NCI-H1930 (cell line): ENCODE measurements at regions not wholly inside any gene's neighbourhood (a gene's known extent, or its start where the extent isn't known, plus 50 kb on each side); places are given as distances from the start of the nearest gene placed in this dataset.
A peak's percentile ranks its signal among the peaks of the same experiment; 100 is the strongest.

ENCODE experiments used
- DNase-seq, 2 experiments: peaks; one replicate each; lab custom pipeline; 2025; lab: John Stamatoyannopoulos, UW

DNA sequence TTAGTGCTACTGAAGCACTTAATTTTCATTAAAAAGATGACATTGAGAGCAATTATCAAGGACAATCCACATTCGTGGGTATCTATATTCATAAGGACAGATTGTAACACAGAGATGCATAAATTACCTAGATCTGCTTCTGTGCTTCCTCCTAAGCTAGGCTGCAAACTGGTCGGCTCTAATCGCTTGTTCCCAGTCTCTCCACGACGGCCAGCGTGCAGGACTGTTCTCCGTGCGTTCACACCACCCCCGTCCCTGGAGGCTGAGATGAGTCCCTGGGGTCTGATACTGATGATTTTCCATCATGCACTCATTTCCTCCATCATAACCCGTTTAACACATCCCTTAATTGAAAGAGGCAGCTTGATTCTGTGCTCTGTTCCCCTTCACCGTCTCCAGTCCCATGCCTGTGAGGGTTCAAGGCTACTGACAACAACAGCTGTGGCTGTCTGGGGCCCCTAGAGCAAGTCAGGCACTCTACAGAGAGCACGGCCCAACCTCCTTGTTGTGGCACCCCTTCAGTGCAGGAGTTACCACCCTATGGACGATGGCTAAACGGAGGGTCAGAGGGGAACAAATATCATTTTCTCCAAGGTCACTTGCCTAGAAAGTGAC lies 469.6 kb downstream of the NPHP4 start:
- no peak for DNase-seq

DNA sequence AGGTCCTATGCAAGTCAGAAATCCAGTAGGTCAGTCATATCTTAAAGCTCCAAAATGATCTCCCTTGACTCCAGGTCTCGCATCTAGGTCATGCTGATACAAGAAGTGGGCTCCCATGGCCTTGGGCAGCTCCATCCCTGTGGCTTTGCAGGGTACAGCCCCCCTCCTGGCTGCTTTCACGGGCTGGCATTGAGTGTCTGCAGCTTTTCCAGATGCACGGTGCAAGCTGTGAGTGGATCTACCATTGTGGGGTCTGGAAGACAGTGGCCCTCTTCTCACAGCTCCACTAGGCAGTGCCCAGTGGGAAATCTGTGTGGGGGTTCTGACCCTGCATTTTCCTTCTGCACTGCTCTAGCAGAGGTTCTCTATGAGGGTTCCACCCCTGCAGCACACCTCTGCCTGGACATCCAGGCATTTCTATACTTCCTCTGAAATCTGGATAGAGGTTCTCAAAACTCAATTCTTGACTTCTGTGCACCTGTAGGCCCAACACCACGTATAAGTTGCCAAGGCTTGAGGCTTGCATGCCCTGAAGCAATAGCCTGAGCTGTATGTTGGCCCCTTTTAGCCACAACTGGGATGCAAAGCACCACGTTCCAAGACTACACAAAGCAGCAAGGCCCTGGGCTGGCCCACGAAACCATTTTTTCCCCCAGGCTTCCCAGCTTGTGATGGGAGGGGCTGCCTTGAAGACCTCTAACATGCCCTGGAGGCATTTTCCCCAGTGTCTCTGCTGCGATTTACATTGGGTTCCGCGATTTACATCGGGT lies 472.7 kb downstream of the NPHP4 start:
- no peak for DNase-seq

DNA sequence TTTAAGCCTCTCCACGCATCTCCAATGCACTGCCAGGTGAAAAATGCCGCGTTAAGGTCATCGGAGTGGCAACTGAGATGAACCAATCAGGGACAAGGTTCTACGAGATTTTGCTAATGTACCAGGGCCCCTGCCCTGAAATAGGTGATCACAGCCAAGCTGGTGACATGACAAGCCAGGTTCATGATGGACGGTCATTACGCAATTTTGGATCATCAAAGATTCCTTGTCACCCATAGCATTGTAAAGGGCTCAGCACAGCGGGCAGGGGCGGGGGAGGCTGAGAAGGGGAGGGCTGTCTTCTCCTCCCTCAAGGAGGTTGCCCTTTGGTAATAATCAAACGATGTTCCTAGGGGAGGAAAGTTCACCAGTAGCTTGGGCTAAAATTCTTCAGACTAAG lies 475.5 kb downstream of the NPHP4 start:
- DNase-seq, result no peak

DNA sequence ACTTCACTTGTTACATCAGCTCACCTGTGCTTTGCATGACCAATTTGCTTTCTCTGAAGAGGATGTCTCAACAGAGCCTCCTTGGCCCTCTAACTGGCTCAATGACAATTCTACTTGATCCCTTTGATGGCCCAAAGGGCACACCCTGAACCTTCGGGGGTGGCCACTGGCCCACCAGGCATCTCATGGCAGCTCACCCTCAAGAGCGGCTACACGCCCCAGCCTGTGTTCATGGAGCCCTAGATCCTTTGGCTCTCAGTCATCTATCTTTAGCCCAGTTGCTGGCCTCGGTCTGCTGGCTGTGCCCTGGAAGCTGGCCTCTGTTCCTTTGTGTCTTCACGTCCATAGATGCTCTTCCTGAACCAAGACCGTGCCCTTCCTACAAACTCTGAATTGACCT lies 476.7 kb downstream of the NPHP4 start:
- DNase-seq, result no peak

DNA sequence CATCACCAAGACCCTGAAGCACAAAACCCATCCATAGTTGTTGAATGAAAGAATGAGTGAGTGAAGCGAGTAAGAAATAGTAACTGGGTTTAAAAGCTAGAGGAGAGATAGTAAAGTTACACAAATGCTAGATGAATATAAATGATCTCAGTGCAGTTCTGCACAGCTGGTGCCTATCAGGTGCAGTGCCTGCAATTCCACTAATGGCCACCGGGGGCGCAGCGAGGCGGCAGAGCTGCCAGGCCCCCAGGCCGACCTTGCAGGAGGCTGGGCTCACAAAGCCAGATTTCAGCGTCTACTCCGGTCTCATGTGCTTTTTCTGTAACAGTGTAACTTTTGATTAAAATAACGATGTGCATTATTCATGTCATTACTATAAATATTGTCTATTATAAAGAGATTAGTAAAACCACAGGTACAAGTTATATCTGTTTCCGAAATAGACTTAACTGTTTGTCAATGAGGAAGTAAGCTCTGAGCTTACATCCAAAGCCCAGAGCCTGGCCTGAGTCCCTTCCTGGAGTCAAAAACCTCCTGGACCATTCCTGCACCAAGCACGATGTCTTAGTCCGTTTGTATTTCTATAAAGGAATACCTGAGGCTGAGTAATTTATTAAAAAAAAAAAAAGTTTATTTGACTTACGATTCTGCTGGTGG lies 477.6 kb downstream of the NPHP4 start:
- peak in 1 of 2 experiments; percentile 16 for DNase-seq

DNA sequence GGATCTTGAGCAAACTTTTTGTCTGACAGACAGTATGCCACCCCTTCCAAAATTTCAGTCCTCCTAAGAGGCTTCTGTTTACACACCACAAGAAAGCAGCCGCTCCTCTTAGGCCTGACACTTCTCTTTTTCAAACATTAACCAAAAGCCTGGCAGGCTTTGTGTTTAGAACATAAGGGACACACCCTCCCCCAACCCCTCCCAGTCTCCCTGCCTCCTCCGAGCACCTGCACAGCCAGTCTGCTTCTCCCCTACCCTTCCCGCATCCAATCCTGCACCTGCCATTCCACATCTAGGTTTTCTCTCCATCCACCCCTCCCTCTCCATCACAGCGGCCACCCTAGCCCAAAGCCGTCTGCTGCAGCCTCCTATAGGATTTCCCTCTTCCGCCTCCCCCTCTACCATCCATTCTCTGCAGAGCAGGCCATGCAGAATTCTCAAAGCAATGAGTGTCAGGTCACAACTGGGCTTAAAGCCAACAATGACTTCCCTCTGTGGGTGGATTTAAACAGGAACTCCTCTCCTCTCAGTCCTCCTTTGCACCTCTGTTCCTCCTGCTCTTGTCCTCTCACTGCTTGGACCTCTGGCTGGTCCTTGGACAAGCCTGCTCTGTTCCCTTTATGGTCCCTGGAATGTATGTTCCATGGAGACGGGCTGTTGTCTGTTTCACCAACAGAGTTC lies 478.2 kb downstream of the NPHP4 start:
- no peak for DNase-seq

DNA sequence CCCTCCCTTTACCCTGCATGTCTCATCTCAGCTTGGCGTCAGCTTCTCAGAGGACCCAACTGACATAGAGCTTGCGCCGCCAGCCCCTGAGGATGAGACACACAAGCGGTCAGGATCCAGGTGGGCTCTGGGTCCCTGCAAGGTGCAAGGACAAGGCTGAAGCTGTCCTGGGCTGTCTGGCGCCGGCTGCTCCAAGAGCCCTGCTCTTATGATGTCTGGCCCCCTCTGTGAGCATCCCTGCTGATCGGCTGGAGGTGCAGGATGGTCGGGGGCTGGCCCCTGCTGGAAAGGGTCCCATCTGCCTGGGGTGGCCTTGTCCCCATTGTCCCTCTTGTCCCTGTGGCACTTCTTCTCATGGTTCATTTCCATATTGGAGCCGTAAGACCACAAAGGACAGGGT lies 479.0 kb downstream of the NPHP4 start:
- DNase-seq, result no peak

DNA sequence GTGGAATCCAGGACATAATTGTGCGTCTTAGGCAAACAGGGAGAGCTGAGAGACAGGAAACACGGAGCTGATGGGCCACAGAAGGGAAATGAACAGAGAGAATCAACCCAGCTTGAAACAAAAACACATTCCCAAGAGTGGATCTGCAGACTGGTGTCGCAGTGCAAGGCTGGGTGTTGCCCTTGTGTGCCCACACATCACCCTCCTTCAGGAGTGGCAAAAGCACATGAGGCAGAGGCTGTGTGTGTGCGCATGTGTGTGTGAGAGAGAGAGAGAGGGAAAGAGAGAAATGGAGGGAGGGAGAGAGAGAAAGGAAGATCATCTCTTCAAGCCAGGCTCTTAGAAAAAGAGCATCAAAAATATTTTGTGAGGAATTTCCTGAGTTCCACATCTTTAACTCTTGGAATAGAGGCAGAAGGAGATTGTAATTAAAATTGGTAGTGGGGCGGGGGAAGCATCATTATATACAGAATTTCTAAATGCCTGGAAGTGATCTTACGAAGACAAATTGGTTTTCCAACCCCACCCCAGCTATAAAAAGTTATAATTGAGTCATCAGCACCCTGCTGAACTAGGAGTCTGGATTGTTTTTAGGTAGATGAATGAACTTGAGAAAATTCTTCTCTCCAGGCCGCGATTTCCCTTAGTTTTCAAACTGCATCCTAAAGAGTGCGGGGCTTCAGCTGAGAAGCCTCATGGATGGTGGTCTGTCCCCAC lies 480.7 kb downstream of the NPHP4 start:
- no peak for DNase-seq

DNA sequence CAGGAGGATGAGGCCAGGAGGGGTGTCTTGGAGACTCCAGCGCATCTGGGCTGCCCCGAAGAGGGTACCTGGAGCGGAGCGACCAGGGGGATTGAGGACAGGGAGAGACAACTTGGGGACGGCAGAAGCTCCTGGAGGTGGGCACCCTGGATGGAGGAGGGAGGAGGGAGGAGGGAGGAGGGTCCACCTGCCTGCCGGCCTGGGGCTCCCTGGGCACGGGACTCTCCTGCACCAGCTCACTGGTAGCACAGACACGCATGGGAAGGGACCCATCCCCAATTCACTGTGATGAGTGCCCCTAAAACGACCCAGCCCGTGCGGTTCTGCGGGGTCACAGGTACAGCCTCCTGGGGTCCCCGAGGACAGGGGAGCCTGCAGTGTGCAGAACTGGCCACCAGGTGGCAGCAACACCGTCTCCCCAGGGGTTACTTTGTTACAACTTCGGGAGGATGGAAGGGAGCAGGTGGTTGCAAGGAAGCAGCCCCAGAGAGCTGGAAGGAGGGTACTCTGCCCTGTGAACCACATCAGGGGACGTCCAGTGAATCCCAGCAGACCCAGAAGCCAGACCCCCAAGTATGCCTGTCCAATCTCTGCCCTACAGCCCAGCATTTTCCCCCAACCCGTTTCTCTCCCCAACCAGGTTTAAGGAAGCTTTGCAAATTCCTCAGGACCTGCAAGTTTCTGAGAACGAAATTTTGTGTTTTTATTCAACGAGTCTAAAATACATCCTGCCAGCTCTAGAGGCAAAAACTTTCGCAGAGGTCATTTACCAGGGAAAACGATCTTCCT lies 482.4 kb downstream of the NPHP4 start:
- DNase-seq, result peak in 1 of 2 experiments; percentile 10

DNA sequence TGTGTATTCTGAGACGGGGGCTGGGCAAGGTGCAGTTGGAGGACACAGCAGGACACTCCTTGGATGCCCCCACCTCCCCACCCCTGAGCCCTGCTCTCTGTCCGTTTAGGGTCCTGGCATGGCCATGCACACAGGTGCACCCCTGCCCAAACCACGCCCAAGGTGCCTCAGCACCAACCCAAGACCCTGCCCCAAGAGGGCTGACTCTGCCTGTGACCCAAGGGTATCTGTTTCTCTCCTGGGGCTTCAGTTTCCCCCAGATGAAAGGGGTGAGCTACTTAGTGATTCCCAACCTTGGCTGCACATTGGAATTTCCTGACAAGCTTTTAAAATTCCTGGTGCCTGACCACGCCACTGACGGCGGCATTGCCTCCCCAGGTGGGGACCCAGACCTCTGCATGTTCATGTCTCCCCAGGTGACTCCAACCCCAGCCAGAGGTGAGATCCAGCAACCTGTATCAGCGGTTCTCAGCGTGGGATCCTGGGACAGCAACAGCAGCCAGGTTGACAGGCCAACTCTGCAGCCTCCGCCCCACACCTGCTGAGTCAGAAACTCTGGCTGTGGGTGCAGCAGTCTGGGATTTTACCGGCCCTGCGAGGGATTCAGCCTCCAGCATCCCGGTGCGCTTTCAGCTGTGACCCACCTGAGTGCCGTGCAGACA lies 483.4 kb downstream of the NPHP4 start:
- DNase-seq, result no peak

DNA sequence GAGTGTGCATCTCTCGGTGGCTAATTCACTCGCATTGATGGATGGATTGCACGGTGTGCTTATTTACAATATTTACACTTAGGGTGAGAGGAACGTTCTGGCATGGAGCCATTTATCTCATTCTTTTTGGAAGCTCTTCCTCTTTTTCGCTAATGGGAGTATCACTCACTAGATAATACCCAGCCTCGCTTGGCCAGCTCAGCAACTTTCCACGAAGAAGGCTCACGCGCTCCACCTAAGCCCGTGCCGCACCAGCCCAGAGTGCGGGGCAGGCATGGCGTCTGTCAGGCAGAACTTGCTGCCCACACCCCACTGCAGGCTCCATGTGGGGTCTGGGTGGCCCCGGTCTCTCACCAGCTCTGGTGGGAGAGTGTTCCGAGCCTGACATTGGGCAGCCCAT lies 484.9 kb downstream of the NPHP4 start:
- no peak for DNase-seq

DNA sequence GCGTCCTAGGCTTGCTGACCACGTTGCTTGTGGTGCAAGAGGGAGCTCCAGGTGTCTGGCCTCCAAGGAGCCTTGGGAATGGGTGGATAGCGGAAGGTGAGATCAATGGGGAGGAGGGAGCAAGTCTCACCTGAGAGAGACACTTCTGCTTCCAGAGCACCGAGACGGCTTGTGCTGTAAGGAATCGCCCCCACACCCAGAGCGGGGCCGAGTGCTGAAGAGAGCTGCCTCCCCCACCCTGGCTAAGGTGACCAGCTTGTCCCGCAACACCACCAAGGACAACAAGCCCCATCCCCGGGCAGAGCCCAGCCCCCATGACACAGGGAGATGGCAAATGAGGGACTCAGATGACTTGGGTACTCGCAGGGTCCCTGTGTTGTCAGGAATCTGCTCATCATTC lies 485.6 kb downstream of the NPHP4 start:
- DNase-seq, result no peak

DNA sequence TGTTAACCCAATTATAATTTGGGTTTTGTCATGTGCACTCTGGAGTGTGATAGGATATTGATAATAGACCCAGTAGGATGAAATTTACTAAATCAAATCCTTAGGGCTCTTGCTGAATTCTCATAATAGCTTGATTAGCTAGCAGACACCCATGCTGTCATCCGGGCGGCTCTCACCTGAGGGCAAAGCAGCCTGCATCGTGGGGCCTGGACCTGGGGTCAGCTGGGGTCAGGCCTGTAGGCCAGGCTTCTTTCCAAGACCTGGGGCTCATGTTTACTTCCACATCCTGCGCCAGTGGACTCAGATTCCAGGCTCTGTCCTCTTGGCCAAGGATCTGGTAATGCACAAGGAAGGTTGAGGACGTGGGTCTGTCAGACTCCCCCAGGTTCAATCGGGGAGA lies 486.3 kb downstream of the NPHP4 start:
- DNase-seq, result no peak

DNA sequence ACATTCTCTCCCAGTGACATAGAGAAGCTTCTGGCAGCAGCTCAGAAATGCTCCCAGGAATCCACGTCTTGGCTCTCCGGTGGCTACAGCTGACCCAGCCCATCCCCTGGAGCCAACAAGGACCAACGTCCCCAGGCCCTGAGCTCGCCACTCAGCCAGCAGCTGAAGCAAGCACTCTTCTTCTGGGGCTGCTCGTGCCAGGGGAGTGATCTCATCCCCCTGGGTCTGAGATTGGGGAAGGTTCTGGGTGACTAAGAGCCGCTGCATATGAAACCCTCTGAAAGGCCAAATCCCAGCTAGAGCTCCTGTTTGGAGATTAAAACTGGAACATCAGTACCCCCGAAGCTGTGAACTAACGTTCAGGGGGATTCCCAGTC lies 487.9 kb downstream of the NPHP4 start:
- no peak for DNase-seq

DNA sequence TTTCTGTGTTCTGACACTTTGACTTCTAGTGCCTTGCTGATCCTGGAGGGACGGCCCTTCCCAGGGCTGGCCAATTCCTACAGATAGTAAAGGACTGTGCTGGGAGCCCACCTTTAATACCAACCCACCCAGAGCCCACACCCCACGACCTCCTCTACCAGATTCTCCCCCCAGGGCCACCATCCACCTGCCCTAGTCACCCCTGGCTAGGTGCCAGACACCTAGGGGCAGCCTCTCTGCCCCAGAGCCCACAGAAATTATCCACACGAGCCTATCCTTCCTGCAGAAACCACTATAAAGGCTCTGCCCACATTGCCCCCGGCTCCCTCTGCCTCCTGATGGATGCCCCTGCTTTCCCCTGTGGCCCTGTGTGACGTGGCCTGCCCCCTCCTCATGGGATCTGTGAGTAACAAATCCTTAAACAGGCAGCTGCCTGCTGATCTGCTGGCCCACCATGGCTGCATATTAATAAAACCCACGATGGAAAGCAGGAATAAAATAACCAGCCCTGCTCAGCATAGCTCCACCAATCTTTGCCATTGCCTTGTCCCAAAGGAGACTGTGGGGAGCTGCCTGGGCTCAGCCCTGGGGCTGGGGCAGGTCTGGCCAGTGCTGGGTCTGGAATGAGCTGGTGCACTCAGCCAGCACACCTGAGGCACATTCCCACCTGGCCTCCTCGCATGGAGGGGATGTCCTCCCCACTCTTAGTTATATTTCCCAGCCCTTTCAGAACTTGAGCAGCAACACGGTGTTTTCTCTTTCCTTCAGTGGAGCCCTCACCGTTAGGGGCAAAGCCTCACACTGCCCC lies 488.5 kb downstream of the NPHP4 start:
- DNase-seq, result no peak

DNA sequence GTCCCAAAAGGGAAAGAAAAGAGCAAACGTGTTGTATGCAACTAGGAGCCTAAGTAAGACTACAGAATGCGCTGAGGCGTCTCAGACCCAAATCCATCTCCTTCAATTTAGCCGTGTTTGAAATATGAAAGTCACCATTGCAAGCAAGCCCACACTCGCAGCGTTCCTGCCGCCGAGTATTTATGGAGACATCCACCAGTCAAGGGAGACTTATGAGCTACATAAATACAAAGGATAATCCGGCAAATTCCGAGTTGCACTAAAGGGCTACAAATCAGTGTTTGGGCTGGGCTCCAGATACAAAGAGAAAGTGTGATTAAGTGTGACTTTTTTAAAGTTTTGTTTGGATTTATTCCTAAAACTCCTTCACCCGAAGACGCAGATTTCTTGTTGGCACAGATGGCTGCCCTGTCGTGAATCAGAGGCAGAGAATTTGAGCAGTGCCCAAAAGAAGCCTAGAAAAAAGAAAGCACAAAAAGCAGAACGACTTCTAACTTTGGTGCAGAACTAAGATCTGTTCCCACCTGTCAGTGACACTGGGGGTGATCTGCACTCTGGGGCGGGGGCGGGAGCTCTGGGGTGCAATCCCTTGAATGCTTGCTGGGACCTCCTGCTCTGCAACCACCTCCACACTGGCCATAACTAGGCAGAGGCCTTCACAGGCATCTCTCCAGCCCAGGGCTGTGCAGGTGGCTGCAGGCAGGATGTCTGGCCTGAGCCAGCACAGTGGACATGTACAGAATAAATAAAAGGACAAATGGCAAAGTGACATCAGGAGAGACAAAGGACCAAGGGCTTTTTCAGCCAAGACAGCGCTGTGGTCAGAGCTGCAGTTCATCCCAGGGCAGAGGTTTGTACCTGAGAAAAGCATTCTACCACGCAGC lies 489.7 kb downstream of the NPHP4 start:
- no peak for DNase-seq

DNA sequence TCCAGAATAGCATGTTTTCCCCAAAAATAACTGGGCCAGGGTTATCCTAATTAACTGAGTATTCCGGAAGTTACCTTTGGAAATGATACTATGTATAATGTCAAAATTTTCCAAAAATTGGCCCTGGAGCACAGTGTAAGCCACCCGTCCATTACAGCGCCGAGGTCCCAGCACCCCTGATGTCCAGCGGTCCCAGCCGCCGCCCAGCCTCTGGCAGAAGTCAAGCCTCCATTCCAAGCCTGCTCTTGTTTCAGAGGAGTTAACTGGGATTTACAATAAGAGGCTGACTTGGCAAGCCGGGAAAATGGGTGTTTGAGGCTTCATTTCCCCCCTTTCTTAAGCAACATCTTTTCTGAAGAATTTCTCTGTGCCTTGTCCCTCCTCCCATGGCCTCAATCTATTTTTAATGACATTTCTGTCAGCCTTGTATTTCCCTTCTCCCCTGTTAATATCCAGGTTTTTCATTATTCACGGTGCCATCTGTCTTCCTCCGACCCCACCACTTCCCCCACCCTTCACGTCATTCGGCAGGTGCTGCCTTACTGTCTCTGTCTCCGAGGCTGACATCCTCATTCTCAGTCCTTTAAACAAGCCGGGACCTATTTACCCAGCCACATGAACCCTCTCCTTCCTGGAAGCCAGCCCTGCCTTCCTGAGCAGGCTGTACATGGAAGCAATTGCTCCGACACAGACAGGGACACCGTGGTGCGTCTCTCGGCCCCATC lies 490.9 kb downstream of the NPHP4 start:
- no peak for DNase-seq

DNA sequence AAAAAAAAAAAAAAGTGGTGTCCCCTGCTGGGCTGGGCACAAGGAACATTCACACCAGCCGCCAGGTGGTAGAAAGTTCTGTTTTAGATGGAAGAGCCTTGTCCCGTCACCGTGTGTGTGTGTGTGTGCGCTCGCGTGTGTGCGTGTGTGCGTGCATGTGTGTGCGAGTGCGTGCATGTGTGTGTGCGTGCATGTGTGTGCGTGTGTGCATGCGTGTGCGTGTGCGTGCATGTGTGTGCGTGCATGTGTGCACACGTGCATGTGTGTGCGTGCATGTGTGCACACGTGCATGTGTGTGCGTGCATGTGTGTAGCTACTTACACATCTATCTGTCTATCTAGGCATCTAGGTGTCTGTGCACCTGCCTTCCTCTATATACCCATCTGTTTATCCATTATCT lies 491.7 kb downstream of the NPHP4 start:
- no peak for DNase-seq
